GM21529 (cell line): ENCODE measurements at regions not wholly inside any gene's neighbourhood (a gene's known extent, or its start where the extent isn't known, plus 50 kb on each side); places are given as distances from the start of the nearest gene placed in this dataset.

Experiments
- ATAC-seq: cut with Tn5 transposase; IDR thresholded peaks from one replicate; pipeline ENCODE4 v1.9.1; 2021; ENCODE audit not compliant: unreplicated experiment

- ATAC-seq = no peak
Measured at GRCh38 chr14:97618401-97618800, 821.2 kb downstream of the VRK1 start.

GRCh38 chr14:97618917-97619690, 821.9 kb downstream of the VRK1 start:
- ATAC-seq = no peak

- no peak for ATAC-seq
Measured at GRCh38 chr14:97620066-97620465, 822.9 kb downstream of the VRK1 start.

DNA sequence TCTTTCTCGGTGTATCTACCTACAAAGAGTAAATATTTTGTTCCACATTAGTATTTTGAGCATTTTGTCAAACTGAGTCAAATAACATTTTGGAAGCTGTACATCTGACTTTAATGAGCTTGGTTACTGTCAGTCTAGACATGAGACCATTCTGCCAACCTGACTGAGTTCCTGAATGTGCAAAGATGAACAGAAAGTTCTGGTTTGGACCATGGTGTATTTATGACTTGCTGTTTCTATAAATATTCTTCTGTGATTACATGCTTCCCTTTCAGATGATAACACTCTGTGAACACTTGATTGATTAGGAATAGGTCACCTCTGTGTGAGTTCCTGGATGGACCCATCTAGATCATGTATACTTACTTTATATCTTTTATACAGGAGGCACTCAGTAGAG, 827.8 kb downstream of the VRK1 start:
- ATAC-seq = no peak

DNA sequence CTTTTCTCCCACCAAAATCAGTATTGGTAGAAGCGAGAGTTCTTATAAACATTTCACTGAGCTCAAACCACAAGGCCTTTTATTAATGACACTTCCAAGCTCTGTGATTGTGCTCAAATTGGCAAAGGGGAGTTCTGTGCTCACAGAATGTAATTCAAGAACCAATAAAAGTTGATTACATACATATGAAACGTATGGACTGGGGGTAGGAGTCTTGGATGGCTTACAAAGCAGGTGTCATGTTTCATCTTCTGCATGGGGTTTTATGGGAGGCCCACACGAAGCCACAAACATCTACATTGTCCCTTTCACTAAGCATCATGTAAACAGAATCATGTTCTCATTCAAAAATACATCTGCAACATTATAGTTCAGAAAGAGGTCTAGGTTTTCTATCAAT, 828.3 kb downstream of the VRK1 start:
- ATAC-seq = no peak

DNA sequence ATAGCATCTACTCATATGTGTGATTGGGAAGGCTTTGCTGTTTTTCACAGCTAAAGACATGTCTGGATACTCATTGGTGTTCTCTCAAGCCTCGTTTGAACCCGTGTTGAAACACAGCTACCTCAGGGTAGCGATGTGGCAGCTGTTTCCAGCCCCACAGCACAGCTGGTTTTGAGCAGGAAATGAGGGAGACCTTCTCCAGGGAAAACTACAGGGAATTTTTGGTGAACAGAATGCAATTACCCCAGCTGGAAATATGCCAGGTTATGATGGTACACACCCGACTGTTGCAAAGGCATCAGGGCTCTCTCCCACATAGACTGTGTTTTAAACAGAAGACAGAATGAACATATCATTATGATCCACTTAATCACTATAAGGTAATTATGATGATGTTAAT, 828.9 kb downstream of the VRK1 start:
- ATAC-seq = no peak

DNA sequence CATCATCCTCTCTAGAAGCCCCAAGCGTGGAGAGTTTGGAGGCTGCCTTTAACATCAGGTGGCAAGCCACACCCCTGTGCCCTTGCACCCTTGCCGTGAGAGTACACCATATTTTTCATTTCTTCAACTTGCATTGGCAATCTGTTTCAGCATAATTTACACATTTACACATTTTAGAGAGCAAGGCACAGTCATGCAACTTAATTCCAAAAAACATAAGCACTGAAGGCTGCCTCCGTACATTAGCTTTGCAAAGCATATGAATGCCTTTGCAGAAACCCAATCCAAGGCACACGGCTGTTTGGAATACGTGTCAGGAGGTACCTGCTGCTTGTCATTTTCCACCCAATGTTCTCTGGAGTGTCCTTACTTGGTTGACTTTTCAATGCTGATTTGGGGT, 833.1 kb downstream of the VRK1 start:
- ATAC-seq = no peak

DNA sequence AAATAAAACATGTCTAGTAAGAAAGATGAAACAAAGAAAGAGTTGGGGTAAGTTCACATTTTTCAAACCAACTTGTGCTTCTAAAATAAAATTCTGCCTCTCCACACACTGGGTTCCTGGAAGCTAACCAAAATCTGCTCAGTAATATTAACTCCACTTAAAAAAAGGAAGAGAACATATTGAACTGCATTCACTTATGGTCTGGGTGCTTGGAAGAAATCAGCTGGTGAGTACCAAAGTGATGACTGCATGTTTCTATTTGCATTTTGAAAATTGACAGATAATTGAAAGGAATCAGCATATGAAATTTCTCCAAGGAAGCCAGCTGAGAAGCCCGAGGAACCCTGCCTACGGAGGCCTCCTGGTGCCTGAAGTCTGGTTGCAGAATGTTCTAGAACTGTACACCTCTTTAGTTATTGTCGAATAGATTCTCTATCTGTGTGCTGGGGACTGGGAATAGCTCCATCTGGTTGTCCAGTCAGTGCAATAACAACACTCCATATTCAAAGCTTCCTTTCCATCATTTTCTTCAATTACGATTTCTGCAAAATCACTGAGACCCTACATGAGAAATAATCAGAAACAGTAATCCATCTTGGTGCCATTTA, 836.1 kb downstream of the VRK1 start:
- ATAC-seq = no peak

DNA sequence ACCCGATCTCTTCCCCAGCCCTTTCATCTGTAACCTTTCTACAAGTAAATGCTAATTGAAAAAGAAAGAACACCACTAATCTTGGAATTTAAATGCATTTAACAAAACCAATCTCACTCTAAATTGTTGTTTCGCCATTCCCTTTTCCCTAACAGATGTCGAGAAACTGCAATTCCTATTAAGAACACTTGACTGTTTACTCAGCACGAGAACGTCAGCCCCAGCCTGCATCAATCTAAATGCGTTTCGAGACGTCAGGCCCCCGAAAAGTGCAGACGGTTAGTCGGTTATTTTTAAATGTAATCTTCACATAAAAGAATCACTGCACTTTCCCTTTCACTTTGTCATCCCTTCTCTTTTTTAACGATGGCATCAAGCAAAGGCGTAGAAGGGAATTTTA, 837.6 kb downstream of the VRK1 start:
- ATAC-seq = no peak

DNA sequence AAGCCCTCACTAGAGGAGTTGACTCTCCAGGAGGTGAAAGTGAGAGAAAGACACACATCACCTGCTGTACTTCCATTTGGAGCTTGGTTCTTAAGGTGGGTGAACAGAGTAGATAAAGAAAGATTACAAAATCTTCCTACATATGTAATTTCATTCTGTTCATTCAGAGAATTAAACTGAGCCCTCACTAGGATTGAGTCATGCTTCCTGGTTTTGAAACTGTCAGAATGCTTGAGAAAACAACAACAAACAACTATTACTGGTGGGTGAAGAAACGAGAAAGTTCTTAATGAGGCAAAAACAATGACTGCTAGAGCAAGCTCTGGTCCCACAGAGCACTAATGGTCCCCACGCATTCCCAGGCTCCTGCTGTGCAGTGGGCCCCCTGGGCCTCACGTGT, 841.7 kb downstream of the VRK1 start:
- ATAC-seq = no peak

GRCh38 chr14:97640031-97640430, 842.8 kb downstream of the VRK1 start:
- no peak for ATAC-seq

- no peak for ATAC-seq
Measured at GRCh38 chr14:97641827-97642226, 844.6 kb downstream of the VRK1 start.

- no peak for ATAC-seq
Measured at GRCh38 chr14:97642631-97643030, 845.4 kb downstream of the VRK1 start.

DNA sequence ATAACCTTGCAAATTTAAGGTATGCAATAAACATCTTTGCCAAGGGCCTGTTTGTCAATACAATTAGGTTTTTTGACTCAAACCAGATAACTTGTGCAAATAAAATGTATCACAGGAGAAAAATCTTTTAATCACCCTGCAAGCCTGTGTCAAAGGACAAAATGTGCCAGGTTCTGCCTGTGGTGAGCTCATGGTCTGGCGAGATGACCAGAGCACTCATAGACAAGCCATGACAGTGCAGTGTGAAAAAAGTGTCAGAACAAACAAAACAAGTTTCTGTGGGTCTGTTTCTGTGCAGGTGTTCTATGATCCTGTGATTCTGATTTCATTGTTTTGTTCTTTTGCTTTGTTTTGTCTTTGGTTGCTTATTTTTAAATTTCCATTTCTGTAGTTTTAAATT, 847.2 kb downstream of the VRK1 start:
- ATAC-seq = no peak

DNA sequence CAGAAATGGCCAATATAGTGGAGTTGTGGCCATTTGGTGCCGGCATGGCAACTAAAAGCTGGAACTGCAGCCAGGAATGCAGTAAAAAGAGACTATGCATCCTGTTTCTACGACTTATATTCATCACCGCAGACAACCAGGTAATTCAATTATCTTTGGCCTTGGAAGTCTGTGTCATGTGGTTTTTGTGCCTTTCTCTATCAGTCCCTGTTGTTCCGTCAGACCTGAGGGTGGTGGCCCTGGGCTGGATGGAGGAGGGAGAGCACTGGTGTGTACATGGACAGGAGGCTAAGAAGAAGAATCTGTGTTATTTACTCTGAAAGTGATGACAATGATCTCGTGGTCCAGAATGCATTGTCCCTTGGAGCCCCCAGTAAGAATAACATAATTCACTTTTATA, 852.6 kb downstream of the VRK1 start:
- no peak for ATAC-seq

DNA sequence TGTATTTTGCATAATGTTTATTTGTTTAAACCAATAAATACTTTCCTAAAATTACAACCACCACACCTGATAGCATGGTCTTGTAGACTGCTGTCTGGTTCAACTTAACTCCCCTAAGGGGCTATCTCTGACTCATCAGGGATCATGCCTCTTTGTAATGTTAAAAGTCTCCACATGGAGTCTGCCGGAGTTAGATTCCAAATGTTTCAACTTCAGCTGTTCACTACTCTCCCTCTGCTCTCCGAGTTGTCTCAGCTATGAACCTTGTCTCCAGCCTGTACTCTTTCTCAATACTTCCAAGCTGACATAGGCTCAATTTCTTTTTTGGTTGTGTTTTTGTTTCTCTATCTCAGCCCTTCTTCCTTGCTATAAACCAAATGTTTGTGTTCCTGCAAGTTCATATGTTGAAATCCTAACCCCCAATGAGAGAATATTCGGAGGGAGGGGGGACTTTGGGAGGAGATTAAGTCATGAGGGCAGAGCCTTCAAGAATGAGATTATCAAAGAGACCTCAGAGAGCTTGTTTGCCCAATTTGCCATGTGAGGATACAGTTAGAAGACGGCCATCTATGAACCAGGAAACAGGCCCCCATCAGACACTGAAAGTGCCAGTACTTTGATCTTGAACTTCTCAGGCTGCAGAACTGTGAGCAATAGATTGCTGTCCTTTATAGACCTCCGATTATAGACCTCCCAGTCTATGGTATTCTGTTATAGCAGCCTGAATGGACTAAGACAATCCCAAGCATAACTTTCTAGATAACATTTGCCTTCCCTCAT, 858.2 kb downstream of the VRK1 start:
- no peak for ATAC-seq

DNA sequence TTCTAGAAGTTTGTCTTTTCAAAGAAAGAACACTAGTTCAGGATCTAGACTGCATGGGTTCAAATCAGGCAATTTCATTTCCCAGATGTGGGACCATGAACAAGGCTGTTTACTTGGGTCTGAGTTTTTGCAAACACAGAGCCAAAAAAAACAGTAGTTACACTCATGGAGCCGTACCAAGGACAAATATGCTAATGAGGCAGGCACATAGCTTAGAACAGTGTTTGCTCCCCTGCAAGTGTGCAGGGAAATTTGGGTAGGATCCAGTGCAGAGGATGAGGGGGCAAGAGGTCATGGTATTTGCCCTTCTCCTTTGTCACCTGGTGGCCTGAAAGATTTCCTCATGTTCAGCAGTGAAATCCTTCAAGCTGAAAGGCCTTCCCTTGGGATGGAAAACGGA, 860.4 kb downstream of the VRK1 start:
- no peak for ATAC-seq

DNA sequence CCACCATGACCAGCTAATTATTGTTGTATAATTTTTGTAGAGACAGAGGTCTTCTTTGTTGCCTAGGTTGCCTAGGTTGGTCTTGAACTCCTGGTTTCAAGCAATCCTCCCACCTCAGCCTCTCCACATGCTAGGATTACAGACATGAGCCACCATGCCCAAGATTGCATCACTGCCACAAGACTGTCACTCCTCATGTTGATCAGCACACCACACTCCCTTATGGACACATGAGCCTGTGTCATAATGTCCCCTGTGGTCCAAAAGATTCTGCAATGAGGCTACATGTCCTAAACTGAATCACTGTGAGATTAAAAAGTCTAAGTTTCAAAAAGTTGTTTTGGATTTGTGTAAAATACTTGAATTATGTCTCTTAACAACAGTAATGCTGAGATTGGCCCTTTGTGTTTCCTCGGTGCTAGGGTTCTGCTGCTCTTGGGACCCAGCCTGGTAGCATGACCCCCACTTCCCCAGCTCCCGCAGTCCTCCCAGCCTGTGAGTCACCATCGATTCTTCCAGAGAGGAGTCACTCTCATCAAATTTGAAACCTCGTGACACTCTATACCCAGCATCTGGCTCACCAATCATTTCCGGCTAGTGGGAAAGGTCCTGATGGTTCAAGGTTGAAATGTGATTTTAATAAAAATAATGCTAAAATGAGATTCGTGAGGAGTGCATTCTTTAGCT, 890.9 kb downstream of the VRK1 start:
- ATAC-seq = no peak

DNA sequence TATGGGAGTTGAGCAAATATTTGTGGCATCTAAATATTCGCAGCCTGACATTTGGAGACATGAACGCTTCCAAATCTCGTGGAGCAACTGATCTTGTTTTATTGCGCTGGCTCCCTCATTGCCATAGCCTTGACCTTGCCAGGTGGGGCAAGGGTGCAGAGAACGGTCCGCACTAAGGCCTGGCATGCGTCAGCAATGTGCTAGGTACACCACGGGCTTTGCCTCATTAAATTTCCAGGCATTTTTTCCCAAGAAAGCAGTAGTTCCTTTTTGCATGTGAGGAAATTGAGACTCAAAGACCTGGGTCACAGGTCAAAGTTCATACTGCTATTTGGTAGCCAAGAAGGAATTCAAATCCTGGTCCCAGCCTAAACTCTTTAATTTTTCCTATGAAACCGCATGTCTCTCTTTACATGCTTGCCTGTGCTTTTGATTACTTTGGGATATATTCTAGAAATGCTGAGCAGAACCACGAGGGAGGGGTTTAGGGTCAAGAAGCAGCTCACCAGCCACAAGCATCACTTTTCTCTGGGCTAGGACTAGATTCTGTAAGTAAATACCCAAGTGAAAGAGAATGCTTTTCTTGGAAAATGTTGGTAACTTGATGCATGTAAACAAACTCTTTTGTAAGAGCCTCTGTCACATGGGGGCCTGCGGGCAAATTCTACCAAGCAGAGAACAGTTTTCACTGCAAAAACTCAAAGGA, 891.6 kb downstream of the VRK1 start:
- no peak for ATAC-seq

DNA sequence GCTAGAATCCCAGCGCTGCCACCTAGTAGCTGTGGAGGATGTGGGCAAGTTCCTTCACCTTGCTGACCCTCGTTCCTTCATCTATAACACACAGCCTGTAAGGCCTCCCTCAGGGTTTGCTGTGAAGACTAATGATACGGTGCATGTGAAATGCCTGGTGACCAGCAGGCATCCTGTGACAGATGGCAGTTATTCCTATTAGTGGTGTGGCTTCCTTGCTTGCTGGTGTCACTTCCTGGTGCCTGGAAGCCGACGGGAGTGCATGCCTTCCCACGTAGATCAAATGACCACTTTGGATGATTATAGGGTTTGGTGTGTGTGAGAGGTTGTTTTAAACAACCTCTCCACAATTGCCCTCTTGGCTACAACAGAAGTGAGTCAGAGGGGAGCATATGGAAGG, 894.9 kb downstream of the VRK1 start:
- no peak for ATAC-seq

DNA sequence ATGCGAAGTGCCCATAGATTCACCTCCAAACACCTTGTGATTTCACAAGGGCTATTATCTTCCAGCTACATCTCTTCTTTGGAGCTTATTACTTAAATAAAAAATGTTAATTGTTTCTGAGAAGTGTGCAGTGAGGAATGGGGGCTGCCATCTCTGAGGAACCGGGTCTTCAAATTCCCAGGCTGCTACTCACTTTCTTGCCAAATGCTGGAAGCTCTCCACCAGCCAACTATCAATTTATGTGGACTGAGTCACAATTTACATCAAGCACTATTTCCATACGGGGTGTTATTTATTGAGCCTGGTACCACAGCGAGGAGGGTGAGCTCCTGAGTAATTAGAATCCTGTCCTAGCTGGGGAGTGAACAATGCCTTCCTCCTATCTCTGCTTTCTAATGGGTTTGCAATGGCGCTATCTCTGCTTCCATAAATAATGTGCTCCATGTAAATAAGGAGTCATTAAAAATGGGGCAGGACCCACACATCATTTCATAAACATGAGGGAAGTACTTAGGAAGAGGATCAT, 898.3 kb downstream of the VRK1 start:
- ATAC-seq = no peak
